H1 (cell line): ENCODE measurements at regions not wholly inside any gene's neighbourhood (a gene's known extent, or its start where the extent isn't known, plus 50 kb on each side); places are given as distances from the start of the nearest gene placed in this dataset.

Experiments used
- CEBPB ChIP-seq: IDR thresholded peaks from 2 replicates; pipeline ENCODE4 v1.6.1; 2012; ENCODE audit warnings: low read depth, low read length
- POLR2A ChIP-seq, 2 experiments: IDR thresholded peaks; 1 replicate in 1 of 2; 2 replicates in 1 of 2; pipeline ENCODE4 v1.6.1; 2011; ENCODE audit warnings: low read depth in 2 of 2, low read length in 2 of 2, mild to moderate bottlenecking in 2 of 2; ENCODE audit errors: control extremely low read depth in 1 of 2
- ZNF274 ChIP-seq: IDR thresholded peaks from 2 replicates; pipeline ENCODE4 v1.7.0; 2012; ENCODE audit warnings: low read length, borderline replicate concordance; ENCODE audit errors: extremely low read depth

GRCh38 chrX:39912126-39912525 lies 185.6 kb downstream of the BCOR start:
- TF ChIP-seq ZNF274 = no peak
- TF ChIP-seq POLR2A (IDR thresholded peaks at IDR 0.05; ENCODE audit: control extremely low read depth in 1 of 2, low read depth in 2 of 2, low read length in 2 of 2) = no peak
- TF ChIP-seq CEBPB = no peak
